SU-DHL-6 (cell line): ENCODE measurements at regions not wholly inside any gene's neighbourhood (a gene's known extent, or its start where the extent isn't known, plus 50 kb on each side); places are given as distances from the start of the nearest gene placed in this dataset.

Experiments
- H2AFZ ChIP-seq: fragments of 200-600 bp; sonication (generic); 2 replicates; pipeline ENCODE4 v1.6.1; 2014; ENCODE audit warnings: low read depth, mild to moderate bottlenecking, moderate library complexity, mixed read lengths, antibody characterized with exemption, low read length; ENCODE audit not compliant: severe bottlenecking
- H3F3A ChIP-seq: fragments of 200-600 bp; shearing (Covaris generic); 2 replicates; pipeline ENCODE4 v1.6.0; 2016; ENCODE audit warnings: antibody characterized with exemption, mild to moderate bottlenecking; ENCODE audit not compliant: insufficient read depth
- H3K27ac ChIP-seq: fragments of 200-600 bp; sonication (generic); 2 replicates; pipeline ENCODE4 v1.5.1; 2016; ENCODE audit warnings: low read depth, mild to moderate bottlenecking, low read length, moderate library complexity, mixed read lengths
- H3K27me3 ChIP-seq: fragments of 200-600 bp; sonication (generic), shearing (Covaris generic); 2 replicates; pipeline ENCODE4 v1.6.0; 2014; ENCODE audit warnings: mild to moderate bottlenecking, low read length
- H3K36me3 ChIP-seq: fragments of 200-600 bp; sonication (generic); 2 replicates; pipeline ENCODE4 v1.6.1; 2014; ENCODE audit warnings: mild to moderate bottlenecking, low read length, mixed read lengths
- H3K4me2 ChIP-seq: fragments of 300-600, 200-600 bp; shearing (Covaris generic), sonication (generic); 2 replicates; pipeline ENCODE4 v1.6.0; 2014; ENCODE audit warnings: low read length, low read depth, mild to moderate bottlenecking; ENCODE audit not compliant: poor library complexity, severe bottlenecking
- H3K4me3 ChIP-seq: fragments of 200-600 bp; sonication (generic); 2 replicates; pipeline ENCODE4 v1.5.1; 2014; ENCODE audit warnings: antibody characterized with exemption, low read length, mild to moderate bottlenecking, mixed read lengths; ENCODE audit not compliant: insufficient read depth, poor library complexity, severe bottlenecking
- H3K79me2 ChIP-seq: fragments of 200-600 bp; sonication (generic); 2 replicates; pipeline ENCODE4 v1.6.1; 2014; ENCODE audit warnings: mild to moderate bottlenecking, low read length, moderate library complexity; ENCODE audit not compliant: insufficient read depth
- H3K9ac ChIP-seq: fragments of 200-600 bp; sonication (generic); 2 replicates; pipeline ENCODE4 v1.7.0; 2014; ENCODE audit warnings: mild to moderate bottlenecking, low read length
- H3K9me2 ChIP-seq: fragments of 200-600 bp; sonication (generic); replicated peaks from 2 replicates; pipeline ENCODE4 v1.6.1; 2014; ENCODE audit warnings: low read length; ENCODE audit not compliant: insufficient read depth
- H3K9me3 ChIP-seq: fragments of 200-600 bp; sonication (generic); 2 replicates; pipeline ENCODE4 v1.6.1; 2014; ENCODE audit warnings: low read length, mixed read lengths; ENCODE audit not compliant: insufficient read depth
- H4K20me1 ChIP-seq: fragments of 200-600 bp; sonication (generic); 2 replicates; pipeline ENCODE4 v1.6.1; 2014; ENCODE audit warnings: low read depth, mild to moderate bottlenecking, antibody characterized with exemption, low read length, moderate library complexity, mixed read lengths
- EZH2phosphoT487 ChIP-seq: fragments of 200-600 bp; sonication (generic), shearing (Covaris generic); conservative IDR thresholded peaks from 2 replicates; pipeline ENCODE4 v1.6.1; 2018; ENCODE audit warnings: mild to moderate bottlenecking, antibody characterized with exemption, low read length, moderate library complexity, mixed read lengths
- TF ChIP-seq, protein P1 (sequence below): fragments of 200-600 bp; sonication (generic); IDR thresholded peaks from one replicate; pipeline ENCODE4 v1.5.1; 2017; ENCODE audit warnings: antibody characterized with exemption, mild to moderate bottlenecking, low read length, moderate library complexity; ENCODE audit not compliant: insufficient read depth, poor library complexity, severe bottlenecking

DNA sequence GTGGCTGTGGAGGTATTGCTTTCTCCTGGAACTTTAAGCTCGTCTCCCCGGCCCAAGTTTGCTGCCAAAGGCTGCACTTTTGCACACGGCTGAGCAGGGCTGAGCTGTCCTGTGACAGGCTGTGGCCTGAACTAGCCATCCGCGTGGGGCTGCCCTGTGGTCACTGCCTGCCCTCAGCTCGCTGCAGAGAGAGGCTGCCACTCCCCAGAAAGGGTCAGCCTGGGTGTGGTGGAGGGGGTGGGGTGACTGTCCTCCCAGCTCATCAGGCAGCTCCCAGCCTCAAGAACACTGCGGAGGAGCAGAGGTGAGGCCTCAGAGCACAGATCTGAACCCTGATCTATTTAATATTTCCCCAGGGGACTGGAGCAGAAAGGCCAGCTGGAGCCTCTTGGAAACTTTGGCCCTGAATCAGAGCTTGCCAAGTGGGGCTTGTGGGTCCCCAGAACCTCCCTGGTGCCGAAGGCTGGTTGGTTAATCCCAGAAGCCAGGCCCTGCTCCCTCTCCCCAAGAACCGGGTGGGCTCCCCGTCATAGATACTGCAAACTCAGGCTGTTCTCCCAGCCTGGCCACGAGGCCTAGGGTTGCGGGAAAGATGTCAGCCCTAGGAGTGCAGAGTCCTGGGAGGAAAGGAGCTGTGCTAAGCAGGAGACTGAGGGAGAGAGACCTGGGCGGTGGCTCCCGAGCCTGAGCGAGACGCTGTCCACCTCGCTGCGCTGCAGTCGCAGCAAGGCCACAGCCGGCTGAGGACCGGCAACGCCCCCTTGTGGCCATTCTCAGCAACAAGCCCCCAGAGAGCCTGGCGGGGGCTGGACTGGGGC is 125.1 kb upstream of the IPO9 start:
- no peaks in the 10 kb centered on the region for H3K79me2 ChIP-seq
- H3K27me3 ChIP-seq, result no peaks in the 10 kb centered on the region
- no peaks in the 10 kb centered on the region for H3K36me3 ChIP-seq
- H3K4me3 ChIP-seq, result no peak overlapping the region
- no peaks in the 10 kb centered on the region for H3F3A ChIP-seq
- H3K27ac ChIP-seq, result no peak overlapping the region
- H3K9me2 ChIP-seq, result no peaks in the 10 kb centered on the region
- TF ChIP-seq EZH2phosphoT487, result no peak
- TF ChIP-seq, protein P1, sequence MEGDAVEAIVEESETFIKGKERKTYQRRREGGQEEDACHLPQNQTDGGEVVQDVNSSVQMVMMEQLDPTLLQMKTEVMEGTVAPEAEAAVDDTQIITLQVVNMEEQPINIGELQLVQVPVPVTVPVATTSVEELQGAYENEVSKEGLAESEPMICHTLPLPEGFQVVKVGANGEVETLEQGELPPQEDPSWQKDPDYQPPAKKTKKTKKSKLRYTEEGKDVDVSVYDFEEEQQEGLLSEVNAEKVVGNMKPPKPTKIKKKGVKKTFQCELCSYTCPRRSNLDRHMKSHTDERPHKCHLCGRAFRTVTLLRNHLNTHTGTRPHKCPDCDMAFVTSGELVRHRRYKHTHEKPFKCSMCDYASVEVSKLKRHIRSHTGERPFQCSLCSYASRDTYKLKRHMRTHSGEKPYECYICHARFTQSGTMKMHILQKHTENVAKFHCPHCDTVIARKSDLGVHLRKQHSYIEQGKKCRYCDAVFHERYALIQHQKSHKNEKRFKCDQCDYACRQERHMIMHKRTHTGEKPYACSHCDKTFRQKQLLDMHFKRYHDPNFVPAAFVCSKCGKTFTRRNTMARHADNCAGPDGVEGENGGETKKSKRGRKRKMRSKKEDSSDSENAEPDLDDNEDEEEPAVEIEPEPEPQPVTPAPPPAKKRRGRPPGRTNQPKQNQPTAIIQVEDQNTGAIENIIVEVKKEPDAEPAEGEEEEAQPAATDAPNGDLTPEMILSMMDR, result peak; percentile 86
- no peaks in the 10 kb centered on the region for H3K9me3 ChIP-seq
- no peak overlapping the region for H3K9ac ChIP-seq
- H2AFZ ChIP-seq, result no peak overlapping the region
- no peaks in the 10 kb centered on the region for H4K20me1 ChIP-seq
- no peak overlapping the region for H3K4me2 ChIP-seq

- no peaks in the 10 kb centered on the region for H3K9me3 ChIP-seq
- H2AFZ ChIP-seq, result no peak overlapping the region
- H3K4me2 ChIP-seq, result no peak overlapping the region
- H3F3A ChIP-seq, result no peaks in the 10 kb centered on the region
- no peaks in the 10 kb centered on the region for H3K9me2 ChIP-seq
- H3K9ac ChIP-seq, result no peak overlapping the region
- H3K36me3 ChIP-seq, result no peaks in the 10 kb centered on the region
- H3K27ac ChIP-seq, result no peak overlapping the region
- H3K4me3 ChIP-seq, result no peak overlapping the region
- no peaks in the 10 kb centered on the region for H3K27me3 ChIP-seq
- TF ChIP-seq EZH2phosphoT487, result no peak
- TF ChIP-seq, protein P1, result no peak
- no peaks in the 10 kb centered on the region for H4K20me1 ChIP-seq
- H3K79me2 ChIP-seq, result no peaks in the 10 kb centered on the region
These were observed 124.5 kb upstream of the IPO9 start for GRCh38 chr1:201704439-201704792.

- no peak overlapping the region for H3K4me3 ChIP-seq
- H2AFZ ChIP-seq, result no peak overlapping the region
- no peaks in the 10 kb centered on the region for H3K79me2 ChIP-seq
- no peaks in the 10 kb centered on the region for H3K27me3 ChIP-seq
- no peak overlapping the region for H3K9ac ChIP-seq
- no peak overlapping the region for H3K27ac ChIP-seq
- H3K9me2 ChIP-seq, result no peaks in the 10 kb centered on the region
- no peaks in the 10 kb centered on the region for H3K9me3 ChIP-seq
- H3F3A ChIP-seq, result no peaks in the 10 kb centered on the region
- H4K20me1 ChIP-seq, result no peaks in the 10 kb centered on the region
- no peaks in the 10 kb centered on the region for H3K36me3 ChIP-seq
- TF ChIP-seq EZH2phosphoT487, result no peak
- TF ChIP-seq, protein P1, result no peak
- H3K4me2 ChIP-seq, result no peak overlapping the region
These were observed 123.6 kb upstream of the IPO9 start for GRCh38 chr1:201705389-201705788.
